ENCODE measurements at regions not wholly inside any gene's neighbourhood (a gene's known extent, or its start where the extent isn't known, plus 50 kb on each side); places are given as distances from the start of the nearest gene placed in this dataset.
"Not testable (repeated sequence)": the region's sequence is repeated elsewhere in the genome, so short reads cannot be mapped to it uniquely, and the experiment has no call there.

- TF ChIP-seq POLR2A (IDR thresholded peaks at IDR 0.05; ENCODE audit: low read depth, low read length), result no peak
- no peak for TF ChIP-seq POLR2AphosphoS5 (IDR thresholded peaks at IDR 0.05; ENCODE audit: low read depth, low read length)
- no peak for TF ChIP-seq TAF1 (IDR thresholded peaks at IDR 0.05; ENCODE audit: borderline replicate concordance, low read depth, low read length)
- DNase-seq (ENCODE audit: insufficient read length) (no peak), FAIRE-seq (no peak)
These were observed 68.7 kb downstream of the VSIG4 start for GRCh38 chrX:65971151-65971550.

GRCh38 chrX:65967159-65967558, 72.7 kb downstream of the VSIG4 start:
- not testable (repeated sequence) for DNase-seq (ENCODE audit: insufficient read length); FAIRE-seq

GRCh38 chrX:65961714-65962113, 78.2 kb downstream of the VSIG4 start:
- TF ChIP-seq POLR2AphosphoS5 (IDR thresholded peaks at IDR 0.05; ENCODE audit: low read depth, low read length) (no peak), POLR2A (IDR thresholded peaks at IDR 0.05; ENCODE audit: low read depth, low read length) (no peak), TAF1 (IDR thresholded peaks at IDR 0.05; ENCODE audit: borderline replicate concordance, low read depth, low read length) (no peak)
- DNase-seq (ENCODE audit: insufficient read length) (no peak), FAIRE-seq (no peak)

- no peak for TF ChIP-seq POLR2AphosphoS5 (IDR thresholded peaks at IDR 0.05; ENCODE audit: low read depth, low read length)
- no peak for TF ChIP-seq TAF1 (IDR thresholded peaks at IDR 0.05; ENCODE audit: borderline replicate concordance, low read depth, low read length)
- no peak for TF ChIP-seq POLR2A (IDR thresholded peaks at IDR 0.05; ENCODE audit: low read depth, low read length)
- DNase-seq (ENCODE audit: insufficient read length) (no peak), FAIRE-seq (no peak)
These were observed 91.8 kb downstream of the VSIG4 start for GRCh38 chrX:65948103-65948502.

GRCh38 chrX:65941775-65942174, 98.1 kb downstream of the VSIG4 start:
- DNase-seq (ENCODE audit: insufficient read length) (no peak), FAIRE-seq (no peak)
- no peak for TF ChIP-seq TAF1 (IDR thresholded peaks at IDR 0.05; ENCODE audit: borderline replicate concordance, low read depth, low read length)
- no peak for TF ChIP-seq POLR2A (IDR thresholded peaks at IDR 0.05; ENCODE audit: low read depth, low read length)
- TF ChIP-seq POLR2AphosphoS5 (IDR thresholded peaks at IDR 0.05; ENCODE audit: low read depth, low read length), result no peak

- TF ChIP-seq TAF1 (IDR thresholded peaks at IDR 0.05; ENCODE audit: borderline replicate concordance, low read depth, low read length) (no peak), POLR2AphosphoS5 (IDR thresholded peaks at IDR 0.05; ENCODE audit: low read depth, low read length) (no peak), POLR2A (IDR thresholded peaks at IDR 0.05; ENCODE audit: low read depth, low read length) (no peak)
- no peak for FAIRE-seq
- no peak for DNase-seq (ENCODE audit: insufficient read length)
These were observed 106.7 kb downstream of the VSIG4 start for GRCh38 chrX:65933085-65933589.

- FAIRE-seq (peak; percentile 70), DNase-seq (ENCODE audit: insufficient read length) (no peak)
- TF ChIP-seq TAF1 (IDR thresholded peaks at IDR 0.05; ENCODE audit: borderline replicate concordance, low read depth, low read length) (no peak), POLR2AphosphoS5 (IDR thresholded peaks at IDR 0.05; ENCODE audit: low read depth, low read length) (no peak), POLR2A (IDR thresholded peaks at IDR 0.05; ENCODE audit: low read depth, low read length) (no peak)
These were observed 107.5 kb downstream of the VSIG4 start for GRCh38 chrX:65932173-65933084.

- no peak for FAIRE-seq
- TF ChIP-seq POLR2AphosphoS5 (IDR thresholded peaks at IDR 0.05; ENCODE audit: low read depth, low read length) (no peak), POLR2A (IDR thresholded peaks at IDR 0.05; ENCODE audit: low read depth, low read length) (no peak), TAF1 (IDR thresholded peaks at IDR 0.05; ENCODE audit: borderline replicate concordance, low read depth, low read length) (no peak)
- DNase-seq (ENCODE audit: insufficient read length), result no peak
These were observed 111.4 kb downstream of the VSIG4 start for GRCh38 chrX:65928522-65928921.

GRCh38 chrX:65927386-65927785, 112.5 kb downstream of the VSIG4 start:
- not testable (repeated sequence) for DNase-seq (ENCODE audit: insufficient read length); FAIRE-seq

- FAIRE-seq, result peak; percentile 71
- TF ChIP-seq POLR2AphosphoS5 (IDR thresholded peaks at IDR 0.05; ENCODE audit: low read depth, low read length) (no peak), POLR2A (IDR thresholded peaks at IDR 0.05; ENCODE audit: low read depth, low read length) (no peak), TAF1 (IDR thresholded peaks at IDR 0.05; ENCODE audit: borderline replicate concordance, low read depth, low read length) (no peak)
- DNase-seq (ENCODE audit: insufficient read length), result no peak
These were observed 113.5 kb downstream of the VSIG4 start for GRCh38 chrX:65926095-65927019.

- no peak for FAIRE-seq
- TF ChIP-seq POLR2A (IDR thresholded peaks at IDR 0.05; ENCODE audit: low read depth, low read length), result no peak
- TF ChIP-seq POLR2AphosphoS5 (IDR thresholded peaks at IDR 0.05; ENCODE audit: low read depth, low read length), result no peak
- no peak for TF ChIP-seq TAF1 (IDR thresholded peaks at IDR 0.05; ENCODE audit: borderline replicate concordance, low read depth, low read length)
- DNase-seq (ENCODE audit: insufficient read length), result no peak
These were observed 114.3 kb downstream of the VSIG4 start for GRCh38 chrX:65925592-65925991.

All from GM12892 (cell line).